GM21786 (cell line): ENCODE measurements at regions not wholly inside any gene's neighbourhood (a gene's known extent, or its start where the extent isn't known, plus 50 kb on each side); places are given as distances from the start of the nearest gene placed in this dataset.
"Not testable (repeated sequence)": the region's sequence is repeated elsewhere in the genome, so short reads cannot be mapped to it uniquely, and the experiment has no call there.

Experiments
- ATAC-seq: cut with Tn5 transposase; IDR thresholded peaks from one replicate; pipeline ENCODE4 v1.9.1; 2021; ENCODE audit not compliant: unreplicated experiment

DNA sequence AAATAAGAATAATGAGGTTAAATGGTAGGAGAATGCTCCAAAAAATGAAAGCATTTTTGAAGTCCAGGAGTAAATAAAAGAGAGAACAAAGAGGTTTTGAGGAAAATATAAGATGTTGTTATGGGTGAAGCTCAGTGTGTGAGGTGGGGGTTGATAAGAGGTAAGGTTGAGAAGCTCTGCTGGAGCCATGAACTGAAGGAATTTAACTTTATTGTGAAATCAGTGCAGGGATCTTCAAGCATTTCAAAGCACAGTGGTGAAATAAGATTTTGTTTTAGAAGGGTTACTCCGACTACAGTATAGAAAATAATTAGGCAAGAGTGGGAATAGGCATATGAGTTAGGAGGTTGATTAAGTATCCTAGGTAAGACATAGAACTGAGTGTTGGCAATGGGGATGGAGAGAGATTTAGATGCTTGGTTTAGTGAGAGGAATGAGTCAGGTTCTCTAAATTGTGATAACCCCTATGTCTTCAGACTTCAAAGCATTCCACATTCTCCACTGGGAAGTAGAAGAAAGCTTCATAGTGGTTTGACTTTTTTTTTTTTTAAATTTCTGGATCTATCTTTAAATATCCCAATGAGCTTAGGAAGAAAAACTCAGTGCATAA is 403.2 kb downstream of the AASDHPPT start:
- no peak for ATAC-seq

- ATAC-seq: no peak
Measured at GRCh38 chr11:106482917-106483785, 405.7 kb downstream of the AASDHPPT start.

GRCh38 chr11:106491751-106492150 is 414.3 kb downstream of the AASDHPPT start:
- no peak for ATAC-seq

GRCh38 chr11:106493751-106494150 is 416.3 kb downstream of the AASDHPPT start:
- ATAC-seq: no peak

DNA sequence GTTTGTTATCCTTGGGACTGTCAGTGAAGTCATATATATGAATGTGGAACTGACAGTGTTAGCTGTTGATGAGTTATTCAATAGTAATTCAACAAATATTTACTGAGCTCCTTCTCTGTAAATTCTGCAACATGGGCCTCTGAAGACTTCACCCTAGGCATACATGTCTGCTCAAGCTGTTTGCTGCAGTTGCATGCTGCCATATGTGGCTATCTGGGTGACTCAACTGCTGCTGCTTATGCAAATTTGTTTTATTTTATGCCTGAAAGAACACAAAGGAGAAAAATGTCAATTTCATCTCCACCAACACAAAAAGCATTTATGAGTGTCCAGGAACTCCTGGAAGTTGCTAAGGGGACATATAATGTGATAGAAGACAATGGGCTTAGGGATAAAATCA is 417.6 kb downstream of the AASDHPPT start:
- ATAC-seq: no peak

DNA sequence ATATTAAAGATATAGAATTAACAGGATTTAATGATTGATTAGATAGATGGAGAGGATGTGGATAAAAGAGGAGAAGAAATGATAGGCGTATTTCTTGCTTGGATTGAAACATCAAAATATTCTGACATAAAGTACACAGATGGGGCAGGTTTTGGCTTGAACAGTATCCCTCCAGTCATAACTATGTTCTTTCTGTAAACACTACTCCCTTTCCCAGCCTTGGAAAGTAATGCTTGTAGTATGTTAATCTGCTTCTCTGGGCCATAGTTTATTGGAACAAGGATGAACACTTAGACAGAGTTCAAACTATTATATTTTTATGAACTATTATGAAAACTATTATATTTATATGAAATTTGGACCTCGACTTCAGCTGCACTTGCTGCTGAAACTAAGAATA is 419.2 kb downstream of the AASDHPPT start:
- ATAC-seq: no peak

GRCh38 chr11:106497321-106497720 is 419.9 kb downstream of the AASDHPPT start:
- no peak for ATAC-seq

- ATAC-seq: no peak
Measured at GRCh38 chr11:106497822-106498221, 420.4 kb downstream of the AASDHPPT start.

DNA sequence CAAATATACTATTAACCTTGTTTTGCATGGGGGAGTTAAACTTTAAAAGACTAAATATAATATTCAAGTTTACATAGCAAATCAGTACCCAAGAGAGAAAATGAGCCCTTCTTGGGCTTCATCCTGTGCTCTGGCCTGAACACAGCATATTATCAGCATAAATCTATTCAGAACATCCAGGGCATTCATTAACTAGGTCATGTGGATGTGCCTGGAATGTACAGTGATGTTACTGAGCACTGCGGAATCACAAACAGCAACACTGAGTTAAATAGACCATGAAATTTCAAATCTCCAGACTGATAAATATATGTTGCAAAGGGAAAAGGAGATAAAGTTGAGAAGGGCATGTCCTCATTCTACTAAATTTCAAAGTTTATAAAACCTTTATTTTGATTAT is 426.4 kb downstream of the AASDHPPT start:
- no peak for ATAC-seq

GRCh38 chr11:106507645-106508306 is 430.3 kb downstream of the AASDHPPT start:
- ATAC-seq: no peak

GRCh38 chr11:106514706-106515105 is 437.2 kb downstream of the AASDHPPT start:
- no peak for ATAC-seq

DNA sequence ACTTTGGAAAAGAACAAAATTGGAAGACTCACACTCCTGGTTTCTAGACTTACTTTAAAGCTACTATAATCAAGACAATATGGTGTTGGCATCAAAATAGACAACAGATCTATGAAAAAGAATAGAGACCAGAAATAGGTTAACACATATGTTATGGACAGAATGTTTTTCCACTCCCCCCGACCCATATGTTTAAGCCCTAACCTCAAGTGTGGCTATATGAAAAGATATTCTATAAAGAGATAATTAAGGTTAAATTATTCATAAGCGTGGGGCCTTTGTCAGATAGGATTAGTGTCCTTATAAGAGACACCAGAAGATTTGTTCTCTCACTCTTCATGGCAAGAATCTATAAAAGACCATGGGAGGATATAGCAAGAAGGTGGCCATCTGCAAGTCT is 440.0 kb downstream of the AASDHPPT start:
- ATAC-seq: no peak

DNA sequence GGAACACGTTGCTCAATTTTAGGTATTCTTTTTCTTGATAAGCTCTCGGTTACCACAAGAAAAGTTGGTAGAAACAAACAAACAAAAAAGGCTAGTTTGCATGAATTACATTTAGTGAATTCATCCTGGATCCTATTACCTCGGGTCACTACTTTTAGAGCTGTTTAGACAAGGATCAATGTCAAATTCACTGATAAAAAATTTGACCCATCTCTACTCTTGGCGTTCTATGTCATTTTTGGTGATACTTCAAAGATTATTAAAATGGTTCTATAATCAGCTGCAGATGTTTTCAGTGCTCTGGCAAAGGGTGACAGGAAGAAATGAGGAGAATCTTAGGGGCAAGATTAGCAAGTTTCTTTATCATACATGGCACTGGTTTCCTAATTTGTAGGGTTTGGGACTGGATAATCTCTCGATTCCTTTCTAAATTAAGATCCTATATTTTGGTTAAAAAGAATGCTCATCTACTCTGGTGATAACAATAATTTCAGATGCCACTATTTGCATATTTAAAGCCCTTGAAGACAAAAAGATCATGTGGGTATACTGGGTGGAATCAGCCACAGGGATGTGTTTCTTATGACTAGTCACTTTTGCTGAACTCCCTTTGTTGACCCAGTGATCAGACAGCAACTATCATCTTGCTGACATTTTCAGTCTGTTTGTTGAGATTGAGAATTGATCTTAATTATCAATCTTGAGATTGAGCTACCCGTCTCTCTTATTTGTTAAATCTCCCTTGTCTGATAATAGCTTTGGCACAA is 442.9 kb downstream of the AASDHPPT start:
- no peak for ATAC-seq

DNA sequence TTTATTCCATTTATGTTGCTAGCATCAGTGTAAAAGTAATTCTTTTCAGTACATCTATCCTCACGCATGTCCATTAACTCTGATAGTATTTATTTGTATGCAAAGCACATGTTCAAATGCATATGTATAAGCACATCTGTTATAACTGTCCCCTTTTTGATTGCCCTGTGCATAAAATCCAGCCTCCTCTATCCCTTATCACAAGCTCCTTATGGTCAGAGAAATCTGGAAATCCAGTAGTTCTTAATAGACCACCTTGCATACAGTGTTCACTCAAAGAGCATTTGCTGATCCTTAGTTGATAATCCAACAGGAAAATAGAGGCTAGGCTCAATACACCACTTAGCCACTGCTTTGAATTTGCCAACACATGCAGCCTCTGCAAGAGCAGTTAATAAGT is 443.5 kb downstream of the AASDHPPT start:
- no peak for ATAC-seq

- ATAC-seq: no peak
Measured at GRCh38 chr11:106523171-106523570, 445.7 kb downstream of the AASDHPPT start.

GRCh38 chr11:106523921-106524320 is 446.5 kb downstream of the AASDHPPT start:
- ATAC-seq: no peak

- no peak for ATAC-seq
Measured at GRCh38 chr11:106524436-106524835, 447.0 kb downstream of the AASDHPPT start.

DNA sequence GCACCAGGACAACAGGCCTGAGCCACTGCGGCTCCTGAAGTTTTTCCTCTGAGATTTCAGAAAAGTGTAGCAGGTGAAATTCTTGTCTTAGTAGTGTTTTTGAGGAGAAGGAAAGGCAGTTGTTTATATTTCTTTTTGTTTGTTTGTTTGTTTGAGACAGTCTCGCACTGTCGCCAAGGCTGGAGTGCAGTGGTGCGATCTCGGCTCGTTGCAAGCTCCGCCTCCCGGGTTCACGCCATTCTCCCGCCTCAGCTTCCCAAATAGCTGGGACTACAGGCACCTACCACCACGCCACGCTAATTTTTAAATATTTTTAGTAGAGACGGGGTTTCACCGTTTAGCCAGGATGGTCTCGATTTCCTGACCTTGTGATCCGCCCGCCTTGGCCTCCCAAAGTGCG is 454.2 kb downstream of the AASDHPPT start:
- ATAC-seq: not testable (repeated sequence)

- ATAC-seq: no peak
Measured at GRCh38 chr11:106533046-106533445, 455.6 kb downstream of the AASDHPPT start.

DNA sequence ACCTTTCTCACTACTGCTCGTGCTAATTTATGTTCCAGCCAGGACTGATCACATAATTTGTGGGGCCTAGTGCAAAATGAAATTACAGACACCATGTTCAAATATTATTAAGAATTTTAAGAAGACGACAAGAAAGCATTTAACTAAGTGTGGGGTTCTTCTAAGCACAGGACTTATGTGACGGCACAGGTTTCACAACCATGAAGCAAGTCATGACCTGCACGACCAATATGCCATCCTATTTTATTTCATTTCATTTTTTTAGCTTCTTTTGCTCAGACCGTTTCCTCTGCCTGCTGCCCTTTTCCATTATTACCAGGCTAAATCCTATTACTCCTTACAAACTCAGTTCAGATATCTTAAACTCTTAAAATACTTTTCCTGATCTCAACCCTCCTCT is 462.5 kb downstream of the AASDHPPT start:
- ATAC-seq: no peak

- ATAC-seq: no peak
Measured at GRCh38 chr11:106548406-106548805, 469.9 kb downstream of the GUCY1A2 start.
